ENCODE measurements at regions not wholly inside any gene's neighbourhood (a gene's known extent, or its start where the extent isn't known, plus 50 kb on each side); places are given as distances from the start of the nearest gene placed in this dataset.

DNA sequence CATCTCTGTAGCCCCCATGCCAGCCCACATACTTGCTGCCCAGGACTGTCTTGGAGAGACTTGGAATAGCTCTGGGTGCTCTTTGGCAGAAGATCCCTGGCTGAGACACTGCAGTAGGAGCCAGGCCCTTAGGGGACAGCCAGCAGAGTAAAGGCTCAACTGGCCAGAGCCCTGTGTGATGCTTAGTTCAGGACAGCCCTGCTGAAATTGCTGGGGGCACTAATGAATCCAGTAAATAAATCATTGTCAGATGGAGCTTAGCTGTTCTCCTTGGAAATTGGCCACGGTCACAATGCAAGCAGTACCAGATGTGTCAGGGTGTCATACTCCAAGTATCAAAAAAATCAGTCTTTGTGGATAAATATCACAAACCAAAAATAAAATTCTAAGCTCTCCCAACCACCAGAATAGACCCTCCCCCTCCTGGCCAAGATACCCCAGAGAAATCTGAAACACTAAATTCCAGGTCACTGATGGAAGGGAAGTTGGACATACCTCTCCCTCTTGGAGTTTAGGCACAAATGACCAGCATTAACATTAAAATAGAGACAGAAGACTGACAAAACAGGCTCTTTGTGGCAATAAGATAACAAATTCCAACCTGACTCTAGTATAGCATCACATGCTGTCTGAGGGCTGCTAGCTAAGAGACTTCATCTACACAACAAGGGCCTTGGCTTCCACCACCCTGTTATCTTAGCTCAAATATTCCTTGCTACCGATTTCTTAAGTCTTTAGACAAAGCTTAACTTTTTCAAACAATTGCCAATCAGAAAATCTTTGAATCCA, 83.2 kb upstream of the DNAH14 start:
- H3K4me3 ChIP-seq (ENCODE audit: low read depth, low read length), result no peak overlapping the region
- H3K36me3 ChIP-seq (ENCODE audit: insufficient read depth, low read length), result no peaks in the 10 kb centered on the region
- H3K27ac ChIP-seq (ENCODE audit: low read depth, low read length), result no peak overlapping the region
- H3K79me2 ChIP-seq (ENCODE audit: control insufficient read depth, insufficient read depth, low read length, unreplicated experiment), result no peaks in the 10 kb centered on the region
- H3K4me1 ChIP-seq (ENCODE audit: control insufficient read depth, insufficient read depth, low read length, unreplicated experiment), result no peaks in the 10 kb centered on the region
- H2AFZ ChIP-seq (ENCODE audit: low read length, unreplicated experiment), result no peak overlapping the region
- H3K27me3 ChIP-seq (ENCODE audit: insufficient read depth, low read length), result no peaks in the 10 kb centered on the region

DNA sequence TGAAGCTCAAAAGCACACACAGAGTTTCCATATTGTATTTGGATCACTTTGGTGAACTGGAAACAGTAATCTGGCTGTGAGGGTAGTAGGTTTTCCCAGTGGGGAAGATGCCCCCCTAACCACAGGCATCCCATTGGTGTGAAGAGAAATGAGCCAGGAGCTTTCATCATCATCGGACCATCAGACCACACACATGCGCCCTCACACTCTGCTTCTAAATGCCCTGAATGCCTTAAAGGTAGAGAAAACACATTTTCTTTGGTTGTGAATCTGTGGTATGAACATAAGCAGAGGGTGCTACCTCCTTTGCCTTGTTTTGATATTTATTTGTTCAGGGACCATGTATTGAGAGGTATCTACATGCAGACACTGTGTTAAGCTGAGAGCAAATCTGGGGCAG, 79.0 kb upstream of the DNAH14 start:
- Histone ChIP-seq H3K4me1 (ENCODE audit: control insufficient read depth, insufficient read depth, low read length, unreplicated experiment) (no peaks in the 10 kb centered on the region), H3K36me3 (ENCODE audit: insufficient read depth, low read length) (no peaks in the 10 kb centered on the region), H2AFZ (ENCODE audit: low read length, unreplicated experiment) (no peak overlapping the region), H3K79me2 (ENCODE audit: control insufficient read depth, insufficient read depth, low read length, unreplicated experiment) (no peaks in the 10 kb centered on the region), H3K4me3 (ENCODE audit: low read depth, low read length) (no peak overlapping the region), H3K27me3 (ENCODE audit: insufficient read depth, low read length) (no peaks in the 10 kb centered on the region), H3K27ac (ENCODE audit: low read depth, low read length) (no peak overlapping the region)

DNA sequence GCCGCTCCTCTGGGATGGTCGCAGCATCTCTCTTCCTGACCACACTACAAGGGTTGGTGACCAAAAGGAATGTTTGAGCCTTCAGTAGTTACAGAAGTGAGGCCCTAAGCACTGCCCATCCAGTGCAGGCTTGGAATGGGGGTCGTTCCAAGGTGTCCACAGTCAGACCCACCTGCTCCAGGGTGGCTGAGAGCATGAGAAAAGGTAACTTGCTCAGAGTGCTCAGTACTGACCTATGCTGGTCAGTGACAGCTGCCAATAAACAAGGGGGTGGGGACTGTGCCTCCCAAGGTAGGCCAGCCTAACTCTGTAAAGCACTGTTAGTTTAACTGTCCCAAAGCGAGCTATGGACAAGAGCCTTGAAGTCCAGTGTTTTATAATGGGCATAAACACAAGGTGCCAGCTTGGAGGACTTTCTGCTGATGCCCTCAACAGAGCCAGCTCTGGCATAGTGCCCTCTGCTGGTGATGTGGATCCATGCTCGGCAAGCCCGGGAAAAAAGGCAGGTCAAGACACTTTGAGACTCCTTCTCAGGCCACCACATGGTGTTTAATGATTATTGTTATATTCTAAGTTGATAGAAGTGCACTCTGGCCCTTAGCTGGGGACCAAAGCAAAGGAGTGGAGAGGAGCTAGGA, 78.1 kb upstream of the DNAH14 start:
- no peaks in the 10 kb centered on the region for H3K4me1 ChIP-seq (ENCODE audit: control insufficient read depth, insufficient read depth, low read length, unreplicated experiment)
- no peak overlapping the region for H3K27ac ChIP-seq (ENCODE audit: low read depth, low read length)
- no peaks in the 10 kb centered on the region for H3K27me3 ChIP-seq (ENCODE audit: insufficient read depth, low read length)
- H2AFZ ChIP-seq (ENCODE audit: low read length, unreplicated experiment), result no peak overlapping the region
- H3K4me3 ChIP-seq (ENCODE audit: low read depth, low read length), result no peak overlapping the region
- H3K79me2 ChIP-seq (ENCODE audit: control insufficient read depth, insufficient read depth, low read length, unreplicated experiment), result no peaks in the 10 kb centered on the region
- H3K36me3 ChIP-seq (ENCODE audit: insufficient read depth, low read length), result no peaks in the 10 kb centered on the region

DNA sequence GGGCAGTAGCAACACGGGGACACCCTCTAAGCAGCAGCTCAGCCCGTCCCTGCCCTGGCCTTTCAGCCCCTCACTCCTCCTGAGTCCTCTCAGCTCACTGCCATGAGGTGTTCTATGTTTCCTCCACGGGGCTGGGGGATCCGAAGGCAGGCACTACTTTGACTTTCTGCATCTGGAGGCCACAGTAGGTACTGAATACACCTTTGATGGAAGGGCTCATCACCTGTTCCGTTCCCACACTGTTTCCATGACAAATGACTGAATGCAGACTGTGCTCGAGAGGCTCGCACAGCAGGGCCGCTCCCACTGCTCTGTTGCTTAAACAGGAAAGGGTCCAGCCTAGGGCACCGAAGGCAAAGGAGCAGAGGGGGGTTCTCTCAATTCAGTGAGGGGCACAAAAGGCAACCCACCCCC, 77.6 kb upstream of the DNAH14 start:
- no peak overlapping the region for H3K27ac ChIP-seq (ENCODE audit: low read depth, low read length)
- H3K36me3 ChIP-seq (ENCODE audit: insufficient read depth, low read length), result no peaks in the 10 kb centered on the region
- peaks cover 1% of the 10 kb centered on the region; the same call in 1 of the 2 replicates for H3K27me3 ChIP-seq (ENCODE audit: insufficient read depth, low read length)
- H3K4me1 ChIP-seq (ENCODE audit: control insufficient read depth, insufficient read depth, low read length, unreplicated experiment), result no peaks in the 10 kb centered on the region
- no peaks in the 10 kb centered on the region for H3K79me2 ChIP-seq (ENCODE audit: control insufficient read depth, insufficient read depth, low read length, unreplicated experiment)
- no peak overlapping the region for H3K4me3 ChIP-seq (ENCODE audit: low read depth, low read length)
- no peak overlapping the region for H2AFZ ChIP-seq (ENCODE audit: low read length, unreplicated experiment)

DNA sequence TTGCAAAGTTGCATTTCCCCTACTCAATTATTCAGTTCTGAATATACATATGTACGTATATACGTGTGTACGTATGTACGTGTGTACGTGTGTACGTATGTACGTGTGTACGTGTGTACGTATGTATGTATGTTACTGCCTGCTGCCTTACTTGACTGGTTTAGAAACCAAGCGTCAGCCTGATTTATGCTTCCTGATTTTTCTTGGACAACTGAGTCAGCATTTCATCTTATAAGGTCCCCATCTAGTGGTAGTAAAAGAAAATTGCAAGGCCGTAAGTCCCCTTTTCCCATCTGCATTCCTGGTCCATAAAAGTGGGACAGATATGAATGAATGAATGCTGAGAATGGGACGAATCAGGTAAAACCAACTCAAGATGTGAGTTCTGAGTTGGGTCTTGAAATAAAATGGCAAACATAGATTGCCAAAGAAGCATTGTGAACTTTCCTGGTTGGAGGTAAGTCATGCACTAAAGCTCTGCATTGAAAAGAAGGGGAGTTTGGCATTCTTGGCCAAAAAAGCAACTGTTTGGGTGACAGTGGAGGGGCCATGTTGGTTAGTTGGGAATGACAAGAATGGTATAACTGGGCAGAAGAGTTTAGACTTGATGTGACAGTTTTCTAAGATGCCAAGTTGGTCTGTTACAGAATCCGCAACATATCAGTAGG, 76.4 kb upstream of the DNAH14 start:
- Histone ChIP-seq H3K4me1 (ENCODE audit: control insufficient read depth, insufficient read depth, low read length, unreplicated experiment) (no peaks in the 10 kb centered on the region), H2AFZ (ENCODE audit: low read length, unreplicated experiment) (no peak overlapping the region)

DNA sequence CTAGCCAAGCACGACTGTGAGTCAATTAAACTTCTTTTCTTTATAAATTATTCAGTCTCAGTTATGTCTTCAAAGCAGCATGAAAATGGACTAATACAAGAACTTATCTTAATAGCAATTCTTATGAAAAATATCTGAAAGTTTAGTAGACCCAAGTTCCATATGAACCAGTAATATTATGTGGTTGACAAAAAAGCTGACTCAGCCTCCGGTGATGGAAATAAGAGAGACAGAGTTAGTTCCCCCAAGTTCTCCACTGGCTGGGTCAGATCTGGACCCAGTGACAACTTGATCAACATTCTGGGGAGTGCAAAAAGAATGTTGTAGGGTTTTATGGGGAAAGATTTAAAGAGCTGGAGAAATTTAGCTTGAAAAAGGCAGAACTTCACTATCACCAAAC, 72.5 kb upstream of the DNAH14 start:
- H2AFZ ChIP-seq (ENCODE audit: low read length, unreplicated experiment), result no peak overlapping the region
- H3K27ac ChIP-seq (ENCODE audit: low read depth, low read length), result no peak overlapping the region
- peaks cover 29% of the 10 kb centered on the region for H3K27me3 ChIP-seq (ENCODE audit: insufficient read depth, low read length)
- H3K4me3 ChIP-seq (ENCODE audit: low read depth, low read length), result no peak overlapping the region
- no peaks in the 10 kb centered on the region for H3K4me1 ChIP-seq (ENCODE audit: control insufficient read depth, insufficient read depth, low read length, unreplicated experiment)
- no peaks in the 10 kb centered on the region for H3K36me3 ChIP-seq (ENCODE audit: insufficient read depth, low read length)
- no peaks in the 10 kb centered on the region for H3K79me2 ChIP-seq (ENCODE audit: control insufficient read depth, insufficient read depth, low read length, unreplicated experiment)

More for the DNA sequence above, 76.4 kb upstream of the DNAH14 start:
- no peaks in the 10 kb centered on the region for H3K79me2 ChIP-seq (ENCODE audit: control insufficient read depth, insufficient read depth, low read length, unreplicated experiment)
- no peak overlapping the region for H3K4me3 ChIP-seq (ENCODE audit: low read depth, low read length)
- no peak overlapping the region for H3K27ac ChIP-seq (ENCODE audit: low read depth, low read length)
- no peaks in the 10 kb centered on the region for H3K36me3 ChIP-seq (ENCODE audit: insufficient read depth, low read length)
- H3K27me3 ChIP-seq (ENCODE audit: insufficient read depth, low read length), result peaks cover 12% of the 10 kb centered on the region; the same call in 1 of the 2 replicates

DNA sequence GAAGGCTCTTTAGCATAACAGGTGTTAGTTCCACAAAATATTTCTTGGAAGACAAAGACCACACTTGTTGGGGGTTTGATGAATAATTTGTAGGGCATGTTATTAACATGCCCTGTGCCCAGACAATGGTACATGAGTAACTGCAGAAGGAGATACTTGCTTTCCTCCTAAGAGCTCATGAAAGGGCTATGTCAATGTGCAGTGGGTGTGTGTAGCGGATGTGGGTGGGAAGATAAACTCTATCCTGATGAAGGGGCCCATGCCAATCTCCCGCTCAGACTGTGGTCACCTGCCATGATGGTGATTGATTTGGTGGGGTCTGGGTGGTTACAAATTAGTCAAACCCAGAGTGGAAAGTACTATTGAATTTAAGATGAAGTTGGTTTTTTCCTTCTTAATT, 69.8 kb upstream of the DNAH14 start:
- H3K4me1 ChIP-seq (ENCODE audit: control insufficient read depth, insufficient read depth, low read length, unreplicated experiment), result no peaks in the 10 kb centered on the region

DNA sequence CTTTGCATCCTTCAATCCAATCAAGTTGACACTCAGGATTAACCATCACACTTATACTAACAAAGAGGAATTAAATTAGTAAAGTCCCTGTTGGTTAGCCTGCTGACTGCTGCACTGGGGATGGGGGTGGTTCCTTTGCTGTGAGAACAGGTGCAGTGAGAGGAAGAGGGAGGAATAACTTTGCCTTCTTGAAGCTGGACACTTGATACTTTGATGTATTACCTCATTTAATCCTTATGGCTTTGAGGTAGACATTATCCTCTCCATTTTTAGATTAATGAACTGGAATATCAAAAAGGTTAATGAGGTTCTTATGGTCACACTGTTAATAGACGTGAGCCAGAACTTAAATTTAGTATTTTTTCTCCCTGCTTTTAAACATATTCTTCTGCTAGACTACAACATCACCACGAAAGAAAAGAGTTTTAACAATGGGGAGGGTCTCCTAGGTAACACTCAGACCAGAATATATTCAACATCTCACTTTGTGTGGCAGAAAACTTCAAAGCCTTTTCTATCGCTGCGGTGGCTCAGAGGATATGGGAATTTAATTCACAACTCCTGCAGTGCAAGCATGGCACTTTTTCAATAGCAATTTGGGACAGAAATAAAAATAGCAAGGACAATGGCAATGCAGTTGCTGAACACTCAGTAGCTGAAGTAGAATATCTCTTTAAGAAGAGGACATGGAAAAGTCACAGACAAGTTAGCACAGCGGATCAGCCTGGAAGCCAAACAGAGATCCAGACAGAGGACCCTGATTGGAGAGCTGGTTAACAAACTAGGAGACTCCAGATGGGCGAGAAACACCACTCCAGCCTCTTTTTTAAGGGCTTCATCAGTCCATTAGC, 68.8 kb upstream of the DNAH14 start:
- Histone ChIP-seq H2AFZ (ENCODE audit: low read length, unreplicated experiment) (no peak overlapping the region), H3K4me1 (ENCODE audit: control insufficient read depth, insufficient read depth, low read length, unreplicated experiment) (no peaks in the 10 kb centered on the region), H3K4me3 (ENCODE audit: low read depth, low read length) (no peak overlapping the region), H3K79me2 (ENCODE audit: control insufficient read depth, insufficient read depth, low read length, unreplicated experiment) (no peaks in the 10 kb centered on the region), H3K27ac (ENCODE audit: low read depth, low read length) (no peak overlapping the region), H3K36me3 (ENCODE audit: insufficient read depth, low read length) (no peaks in the 10 kb centered on the region), H3K27me3 (ENCODE audit: insufficient read depth, low read length) (peaks cover 47% of the 10 kb centered on the region)

More for the DNA sequence above, 69.8 kb upstream of the DNAH14 start:
- H3K27me3 ChIP-seq (ENCODE audit: insufficient read depth, low read length), result peaks cover 47% of the 10 kb centered on the region
- H2AFZ ChIP-seq (ENCODE audit: low read length, unreplicated experiment), result no peak overlapping the region
- no peaks in the 10 kb centered on the region for H3K79me2 ChIP-seq (ENCODE audit: control insufficient read depth, insufficient read depth, low read length, unreplicated experiment)
- H3K36me3 ChIP-seq (ENCODE audit: insufficient read depth, low read length), result no peaks in the 10 kb centered on the region
- H3K27ac ChIP-seq (ENCODE audit: low read depth, low read length), result no peak overlapping the region
- no peak overlapping the region for H3K4me3 ChIP-seq (ENCODE audit: low read depth, low read length)

DNA sequence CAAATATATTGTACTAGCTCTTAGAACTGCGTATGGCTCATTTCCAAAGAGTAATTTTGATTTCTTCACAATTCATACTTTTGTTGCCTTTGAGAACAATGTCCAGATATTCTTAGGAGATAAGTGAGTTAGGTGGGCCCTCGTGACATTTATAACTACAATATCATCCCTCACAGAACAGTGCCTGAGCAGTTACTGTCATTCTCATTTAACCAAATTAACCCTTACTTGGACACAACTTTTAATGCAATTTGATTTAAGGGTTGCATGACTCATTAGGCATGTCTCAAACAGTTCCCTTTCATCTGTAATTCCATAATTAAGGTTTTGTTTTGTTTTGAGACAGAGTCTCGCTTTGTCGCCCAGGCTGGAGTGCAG, 68.1 kb upstream of the DNAH14 start:
- H3K4me1 ChIP-seq (ENCODE audit: control insufficient read depth, insufficient read depth, low read length, unreplicated experiment), result no peaks in the 10 kb centered on the region
- H3K27ac ChIP-seq (ENCODE audit: low read depth, low read length), result no peak overlapping the region
- peaks cover 47% of the 10 kb centered on the region for H3K27me3 ChIP-seq (ENCODE audit: insufficient read depth, low read length)
- no peak overlapping the region for H3K4me3 ChIP-seq (ENCODE audit: low read depth, low read length)
- H3K36me3 ChIP-seq (ENCODE audit: insufficient read depth, low read length), result no peaks in the 10 kb centered on the region
- no peak overlapping the region for H2AFZ ChIP-seq (ENCODE audit: low read length, unreplicated experiment)
- H3K79me2 ChIP-seq (ENCODE audit: control insufficient read depth, insufficient read depth, low read length, unreplicated experiment), result no peaks in the 10 kb centered on the region

DNA sequence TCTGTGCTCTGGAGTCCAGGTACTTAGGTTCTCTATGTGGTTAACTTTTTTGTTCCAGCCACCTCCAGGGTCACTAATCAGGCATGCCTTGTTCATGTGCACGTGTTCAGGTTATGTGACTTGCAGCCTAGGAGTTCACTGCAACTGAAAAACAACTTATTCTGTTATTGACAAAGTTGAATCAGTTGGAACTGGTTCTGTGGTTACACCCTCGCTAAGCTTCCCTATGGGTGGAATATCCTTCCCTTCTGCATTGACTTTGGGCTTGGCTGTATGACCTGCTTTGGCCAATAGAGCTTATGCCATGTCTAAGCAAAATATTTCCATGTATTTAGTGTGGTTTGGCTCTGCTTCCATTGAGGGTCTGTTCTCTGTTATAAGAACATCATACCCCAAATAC, 66.0 kb upstream of the DNAH14 start:
- no peaks in the 10 kb centered on the region for H3K36me3 ChIP-seq (ENCODE audit: insufficient read depth, low read length)
- H3K4me1 ChIP-seq (ENCODE audit: control insufficient read depth, insufficient read depth, low read length, unreplicated experiment), result no peaks in the 10 kb centered on the region
- no peak overlapping the region for H3K27ac ChIP-seq (ENCODE audit: low read depth, low read length)
- H3K4me3 ChIP-seq (ENCODE audit: low read depth, low read length), result no peak overlapping the region
- H3K79me2 ChIP-seq (ENCODE audit: control insufficient read depth, insufficient read depth, low read length, unreplicated experiment), result no peaks in the 10 kb centered on the region
- H2AFZ ChIP-seq (ENCODE audit: low read length, unreplicated experiment), result no peak overlapping the region
- H3K27me3 ChIP-seq (ENCODE audit: insufficient read depth, low read length), result peaks cover 35% of the 10 kb centered on the region

Measured in ACC112 (cell line).